GM23338 (cell line): ENCODE measurements at regions not wholly inside any gene's neighbourhood (a gene's known extent, or its start where the extent isn't known, plus 50 kb on each side); places are given as distances from the start of the nearest gene placed in this dataset.

ENCODE experiments used
- CREB1 ChIP-seq: fragments of 250-450 bp; sonication (Bioruptor Pico); IDR thresholded peaks from 2 replicates; pipeline ENCODE4 v1.5.0; 2020; ENCODE audit warnings: low read depth, mild to moderate bottlenecking, moderate library complexity
- CTCF ChIP-seq, 2 experiments: fragments of 200-600 bp in 1 of 2; sonication (generic) in 1 of 2; conservative IDR thresholded peaks; 2 replicates each; pipeline versions ENCODE4 v1.5.1 to v1.6.1; 2016 to 2017; ENCODE audit warnings: antibody characterized with exemption in 2 of 2, low read depth in 2 of 2, mild to moderate bottlenecking in 2 of 2, moderate library complexity in 1 of 2
- ETS1 ChIP-seq: IDR thresholded peaks from 2 replicates; pipeline ENCODE4 v1.6.1; 2016; ENCODE audit warnings: antibody characterized with exemption
- EZH2 ChIP-seq: fragments of 200-600 bp; sonication (generic); IDR thresholded peaks from one replicate; pipeline ENCODE4 v1.8.0; 2017; ENCODE audit warnings: antibody characterized with exemption, mild to moderate bottlenecking, low read depth; ENCODE audit not compliant: unreplicated experiment
- EZH2phosphoT487 ChIP-seq: fragments of 200-600 bp; sonication (generic); IDR thresholded peaks from one replicate; pipeline ENCODE4 v1.8.1; 2018; ENCODE audit warnings: antibody characterized with exemption; ENCODE audit not compliant: unreplicated experiment
- JUNB ChIP-seq: IDR thresholded peaks from one replicate; pipeline ENCODE4 v1.6.1; 2016; ENCODE audit warnings: antibody characterized with exemption; ENCODE audit not compliant: unreplicated experiment
- NANOG ChIP-seq: IDR thresholded peaks from 2 replicates; pipeline ENCODE4 v1.6.1; 2016; ENCODE audit warnings: antibody characterized with exemption, borderline replicate concordance
- POLR2AphosphoS5 ChIP-seq: IDR thresholded peaks from 2 replicates; pipeline ENCODE4 v1.6.1; 2016; ENCODE audit warnings: antibody characterized with exemption, low read depth
- REST ChIP-seq: IDR thresholded peaks from one replicate; pipeline ENCODE4 v1.6.1; 2018; ENCODE audit warnings: antibody characterized with exemption; ENCODE audit not compliant: unreplicated experiment
- STAT1 ChIP-seq: IDR thresholded peaks from one replicate; pipeline ENCODE4 v1.6.1; 2016; ENCODE audit warnings: antibody characterized with exemption; ENCODE audit not compliant: unreplicated experiment
- ZNF114 ChIP-seq: fragments of 250-450 bp; sonication (Bioruptor Pico); IDR thresholded peaks from 2 replicates; pipeline ENCODE4 v1.5.0; 2020; ENCODE audit warnings: mild to moderate bottlenecking, moderate library complexity
- ZNF331 ChIP-seq: fragments of 250-450 bp; sonication (Bioruptor Pico); IDR thresholded peaks from 2 replicates; pipeline ENCODE4 v1.5.0; 2020; ENCODE audit warnings: low read depth, mild to moderate bottlenecking, moderate library complexity

- TF ChIP-seq JUNB (no peak), CTCF (conservative IDR thresholded peaks at IDR 0.05; ENCODE audit: low read depth in 2 of 2) (no peak), POLR2AphosphoS5 (no peak), REST (no peak), EZH2 (no peak), EZH2phosphoT487 (no peak), CREB1 (CRISPR knock-in tag) (no peak), NANOG (no peak), ZNF331 (no peak), ZNF114 (CRISPR knock-in tag) (no peak), STAT1 (no peak), ETS1 (no peak)
These were observed 299.9 kb downstream of the UACA start for GRCh38 chr15:70463453-70463834.
